ENCODE measurements at regions not wholly inside any gene's neighbourhood (a gene's known extent, or its start where the extent isn't known, plus 50 kb on each side); places are given as distances from the start of the nearest gene placed in this dataset.

DNA sequence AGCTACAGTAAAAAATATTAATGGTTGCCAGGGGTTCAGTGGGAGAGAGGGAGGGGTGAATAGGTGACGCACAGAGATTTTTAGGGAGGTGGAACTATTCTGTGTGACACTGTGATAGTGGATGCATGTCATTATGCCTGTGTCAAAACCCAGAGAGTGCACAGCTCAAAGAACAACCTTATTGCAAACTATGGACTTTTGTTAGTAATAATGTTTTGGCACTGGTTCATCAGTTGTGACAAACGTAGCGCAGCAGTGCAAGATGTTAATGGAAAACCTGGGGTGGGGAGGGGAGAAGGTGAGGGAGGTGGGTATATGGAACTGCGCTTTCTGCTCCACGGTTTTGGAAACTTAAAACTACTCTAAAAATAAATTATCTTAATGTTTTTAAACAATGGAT, 134.6 kb upstream of the RFC3 start:
- no peak overlapping the region for H3K4me3 ChIP-seq
- H3K4me1 ChIP-seq, result peaks cover 0 to 18% (median 0%) of the 10 kb centered on the region in 4 donors
- no peak for TF ChIP-seq EP300 (IDR thresholded peaks at IDR 0.05)
- TF ChIP-seq, protein P1, sequence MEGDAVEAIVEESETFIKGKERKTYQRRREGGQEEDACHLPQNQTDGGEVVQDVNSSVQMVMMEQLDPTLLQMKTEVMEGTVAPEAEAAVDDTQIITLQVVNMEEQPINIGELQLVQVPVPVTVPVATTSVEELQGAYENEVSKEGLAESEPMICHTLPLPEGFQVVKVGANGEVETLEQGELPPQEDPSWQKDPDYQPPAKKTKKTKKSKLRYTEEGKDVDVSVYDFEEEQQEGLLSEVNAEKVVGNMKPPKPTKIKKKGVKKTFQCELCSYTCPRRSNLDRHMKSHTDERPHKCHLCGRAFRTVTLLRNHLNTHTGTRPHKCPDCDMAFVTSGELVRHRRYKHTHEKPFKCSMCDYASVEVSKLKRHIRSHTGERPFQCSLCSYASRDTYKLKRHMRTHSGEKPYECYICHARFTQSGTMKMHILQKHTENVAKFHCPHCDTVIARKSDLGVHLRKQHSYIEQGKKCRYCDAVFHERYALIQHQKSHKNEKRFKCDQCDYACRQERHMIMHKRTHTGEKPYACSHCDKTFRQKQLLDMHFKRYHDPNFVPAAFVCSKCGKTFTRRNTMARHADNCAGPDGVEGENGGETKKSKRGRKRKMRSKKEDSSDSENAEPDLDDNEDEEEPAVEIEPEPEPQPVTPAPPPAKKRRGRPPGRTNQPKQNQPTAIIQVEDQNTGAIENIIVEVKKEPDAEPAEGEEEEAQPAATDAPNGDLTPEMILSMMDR (IDR thresholded peaks at IDR 0.05), result no peak
- no peak for TF ChIP-seq POLR2A (IDR thresholded peaks at IDR 0.05)
- no peaks in the 10 kb centered on the region for H3K27me3 ChIP-seq
- H3K27ac ChIP-seq, result no peak overlapping the region
- no peak for DNase-seq (ENCODE audit: low spot score in 2 of 2)
- 71 to 83% methylated on average over 5 of the region's 5 CpGs for whole genome bisulfite sequencing, 2 donors
- no peaks in the 10 kb centered on the region for H3K9me3 ChIP-seq
- H3K36me3 ChIP-seq, result no peaks in the 10 kb centered on the region

GRCh38 chr13:33684874-33685273, 133.1 kb upstream of the RFC3 start:
- WGBS, 2 donors, result 71 to 83% methylated on average over 4 of the region's 4 CpGs
- TF ChIP-seq, protein P1 (IDR thresholded peaks at IDR 0.05), result no peak
- no peak for TF ChIP-seq EP300 (IDR thresholded peaks at IDR 0.05)
- TF ChIP-seq POLR2A (IDR thresholded peaks at IDR 0.05), result no peak

DNA sequence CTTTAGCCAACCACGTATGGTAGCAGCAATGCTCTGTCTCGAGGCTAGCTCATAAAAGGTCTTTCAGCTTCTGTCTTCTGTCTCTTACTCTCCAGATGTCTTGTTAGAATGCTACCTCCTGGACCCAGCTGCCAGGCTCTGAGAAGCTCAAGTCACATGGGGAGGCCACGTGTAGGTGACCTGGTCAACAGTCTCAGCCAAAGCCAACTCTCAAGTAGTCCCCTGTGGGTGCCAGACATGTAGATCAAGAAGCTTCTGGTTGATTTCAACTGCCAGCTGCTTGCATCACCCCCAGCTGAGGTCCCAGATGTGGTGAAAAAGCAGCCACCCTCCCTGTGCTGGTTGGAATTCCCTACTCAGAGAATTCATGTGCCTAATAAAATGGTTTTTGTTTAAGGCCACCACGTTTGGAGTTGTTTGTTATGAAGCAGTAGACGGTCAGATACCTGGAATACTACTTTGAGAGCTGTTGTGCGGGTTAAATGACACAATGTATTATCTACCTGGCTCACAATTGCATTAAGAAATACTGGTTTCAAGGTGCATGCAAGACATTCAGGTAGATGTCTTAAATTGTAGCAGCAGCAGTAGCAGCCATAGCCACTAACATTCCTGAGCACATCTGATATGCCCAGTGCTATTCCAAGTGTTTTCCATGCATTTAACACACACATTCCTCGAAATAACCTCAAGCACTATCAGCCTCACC, 131.0 kb upstream of the RFC3 start:
- Histone ChIP-seq H3K36me3 (no peaks in the 10 kb centered on the region), H3K4me3 (no peak overlapping the region), H3K27ac (no peak overlapping the region), H3K27me3 (no peaks in the 10 kb centered on the region), H3K9me3 (no peaks in the 10 kb centered on the region), H3K4me1 (no peaks in the 10 kb centered on the region)
- WGBS, 2 donors, result 76 to 80% methylated on average over 7 of the region's 7 CpGs
- DNase-seq (ENCODE audit: low spot score in 2 of 2), result no peak
- no peak for TF ChIP-seq EP300 (IDR thresholded peaks at IDR 0.05)
- TF ChIP-seq POLR2A (IDR thresholded peaks at IDR 0.05), result no peak
- TF ChIP-seq, protein P1 (IDR thresholded peaks at IDR 0.05), result no peak

More at GRCh38 chr13:33684874-33685273, 133.1 kb upstream of the RFC3 start:
- no peak for DNase-seq (ENCODE audit: low spot score in 2 of 2)
- no peaks in the 10 kb centered on the region for H3K36me3 ChIP-seq
- no peak overlapping the region for H3K4me3 ChIP-seq
- no peak overlapping the region for H3K27ac ChIP-seq
- peaks cover 0 to 4% (median 0%) of the 10 kb centered on the region in 4 donors for H3K4me1 ChIP-seq
- H3K27me3 ChIP-seq, result no peaks in the 10 kb centered on the region
- H3K9me3 ChIP-seq, result no peaks in the 10 kb centered on the region

- TF ChIP-seq, protein P1 (IDR thresholded peaks at IDR 0.05), result no peak
- no peak for TF ChIP-seq EP300 (IDR thresholded peaks at IDR 0.05)
- no peak for TF ChIP-seq POLR2A (IDR thresholded peaks at IDR 0.05)
- H3K36me3 ChIP-seq, result no peaks in the 10 kb centered on the region
- H3K27me3 ChIP-seq, result no peaks in the 10 kb centered on the region
- WGBS, 2 donors, result 73 to 78% methylated on average over 10 of the region's 10 CpGs
- no peak overlapping the region for H3K4me3 ChIP-seq
- no peak for DNase-seq (ENCODE audit: low spot score in 2 of 2)
- H3K27ac ChIP-seq, result no peak overlapping the region
- no peaks in the 10 kb centered on the region for H3K9me3 ChIP-seq
- H3K4me1 ChIP-seq, result no peaks in the 10 kb centered on the region
Observed at GRCh38 chr13:33690354-33690753, 127.6 kb upstream of the RFC3 start.

GRCh38 chr13:33691980-33692379, 126.0 kb upstream of the RFC3 start:
- 91 to 96% methylated on average over 11 of the region's 11 CpGs for WGBS, 2 donors
- Histone ChIP-seq H3K36me3 (no peaks in the 10 kb centered on the region), H3K4me1 (no peaks in the 10 kb centered on the region), H3K4me3 (no peak overlapping the region), H3K27me3 (no peaks in the 10 kb centered on the region), H3K27ac (no peak overlapping the region), H3K9me3 (no peaks in the 10 kb centered on the region)
- DNase-seq (ENCODE audit: low spot score in 2 of 2), result no peak
- TF ChIP-seq POLR2A (IDR thresholded peaks at IDR 0.05) (no peak), EP300 (IDR thresholded peaks at IDR 0.05) (no peak)
- TF ChIP-seq, protein P1 (IDR thresholded peaks at IDR 0.05), result no peak
